GM19238 (cell line): ENCODE measurements at regions not wholly inside any gene's neighbourhood (a gene's known extent, or its start where the extent isn't known, plus 50 kb on each side); places are given as distances from the start of the nearest gene placed in this dataset.
"Not testable (repeated sequence)": the region's sequence is repeated elsewhere in the genome, so short reads cannot be mapped to it uniquely, and the experiment has no call there.

Experiments used
- DNase-seq: peaks from one replicate; pipeline ENCODE4 v3.0.0; 2011; ENCODE audit warnings: low spot score; ENCODE audit not compliant: insufficient read length

GRCh38 chr4:28015996-28016395 is 1155.4 kb downstream of the STIM2 start:
- DNase-seq = no peak

GRCh38 chr4:28038253-28038652 is 1177.6 kb downstream of the STIM2 start:
- not testable (repeated sequence) for DNase-seq

- no peak for DNase-seq
These were observed 1201.9 kb downstream of the STIM2 start for GRCh38 chr4:28062562-28062961.

DNA sequence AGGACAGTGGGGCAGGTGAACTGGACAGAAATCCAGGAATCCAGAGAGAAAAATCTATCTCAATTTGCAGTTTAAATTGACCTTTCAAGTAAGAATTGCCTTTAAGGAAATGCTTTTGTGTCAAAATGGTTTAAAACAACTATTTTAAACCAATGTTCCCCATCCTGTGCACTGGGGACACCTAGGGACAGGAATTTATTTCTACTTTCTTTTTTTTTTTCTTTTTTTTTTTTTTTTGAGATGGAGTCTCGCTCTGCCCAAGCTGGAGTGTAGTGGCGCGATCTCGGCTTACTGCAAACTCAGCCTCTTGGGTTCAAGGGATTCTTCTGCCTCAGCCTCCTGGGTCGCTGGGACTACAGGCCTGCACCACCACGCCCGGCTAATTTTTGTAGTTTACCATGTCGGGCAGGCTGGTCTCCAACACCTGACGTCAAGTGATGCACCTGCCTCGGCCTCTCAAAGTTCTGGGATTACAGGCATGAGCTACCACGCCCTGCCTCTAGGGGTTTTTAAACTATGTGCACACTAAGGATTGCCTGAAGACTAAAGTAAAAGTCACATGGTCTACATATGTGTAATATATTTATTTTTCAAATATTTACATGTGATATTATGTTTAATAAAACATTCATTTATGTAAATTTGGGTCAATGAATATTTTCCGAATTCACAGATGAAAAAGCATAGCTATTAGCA is 1213.4 kb downstream of the STIM2 start:
- no peak for DNase-seq

GRCh38 chr4:28075401-28075956 is 1214.8 kb downstream of the STIM2 start:
- no peak for DNase-seq

DNA sequence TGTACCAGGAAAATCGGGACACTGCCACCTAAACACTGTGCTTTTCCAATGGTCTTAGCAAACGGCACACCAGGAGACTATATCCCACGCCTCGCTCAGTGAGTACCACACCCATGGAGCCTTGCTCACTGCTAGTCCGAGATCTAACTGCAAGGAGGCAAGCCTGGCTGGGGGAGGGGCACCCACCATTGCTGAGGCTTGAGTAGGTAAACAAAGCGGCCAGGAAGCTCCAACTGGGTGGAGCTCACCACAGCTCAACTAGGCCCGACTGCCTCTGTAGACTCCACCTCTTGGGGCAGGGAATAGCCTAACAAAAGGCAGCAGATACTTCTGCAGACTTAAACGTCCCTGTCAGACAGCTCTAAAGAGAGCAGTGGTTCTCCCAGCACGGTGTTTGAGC is 1216.6 kb downstream of the STIM2 start:
- not testable (repeated sequence) for DNase-seq

DNA sequence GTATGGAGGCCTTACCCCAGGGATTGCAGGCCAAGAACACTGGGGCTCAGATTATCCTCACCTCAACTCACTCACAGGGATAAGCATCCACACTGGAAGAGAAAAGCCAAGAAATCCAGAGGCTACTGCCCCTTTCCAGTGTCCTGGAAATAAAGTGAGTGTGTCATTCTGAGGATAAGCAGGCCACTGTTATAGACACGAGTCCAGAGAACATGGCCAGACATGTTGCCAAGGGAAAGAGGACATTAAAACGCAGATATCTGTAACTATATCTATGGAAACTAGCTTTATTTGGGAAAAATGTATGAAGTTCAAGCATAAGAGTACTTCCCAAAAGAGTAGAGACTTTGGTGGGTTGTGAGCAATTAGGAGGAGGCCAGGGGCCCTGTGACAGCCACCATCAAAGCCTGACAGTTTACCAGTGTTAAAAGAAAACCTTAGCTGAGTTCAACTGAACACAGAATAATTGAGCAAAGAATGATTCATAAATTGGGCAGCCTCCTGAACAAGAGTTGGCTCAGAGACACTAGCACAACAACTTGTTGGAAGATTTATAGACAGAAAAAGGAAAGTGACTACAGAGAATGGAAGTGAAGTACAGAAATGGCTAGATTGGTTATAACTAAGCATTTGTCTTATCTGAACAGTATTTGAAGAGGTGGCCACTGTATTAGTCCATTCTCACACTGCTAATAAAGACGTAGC is 1222.2 kb downstream of the STIM2 start:
- no peak for DNase-seq

GRCh38 chr4:28092610-28093009 is 1232.0 kb downstream of the STIM2 start:
- no peak for DNase-seq

DNA sequence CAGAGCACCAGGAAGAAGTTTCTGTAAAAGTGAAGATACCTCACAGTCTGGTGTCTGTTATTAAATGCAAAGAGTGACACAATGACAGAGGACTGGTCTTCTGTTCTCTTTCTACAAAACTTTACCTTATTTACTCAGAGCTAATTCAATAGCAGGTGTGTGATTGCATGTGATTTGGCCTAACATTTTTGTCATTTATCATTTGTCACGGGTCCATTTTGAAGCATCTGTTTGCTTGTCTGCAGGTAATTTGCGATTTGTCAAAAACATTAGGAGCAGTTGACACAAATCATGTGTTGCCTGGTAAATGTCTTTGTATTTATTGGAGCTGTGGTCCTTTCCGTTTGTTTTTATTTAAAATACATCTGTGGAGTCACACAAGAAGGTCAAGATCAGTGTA is 1232.4 kb downstream of the STIM2 start:
- DNase-seq = no peak

DNA sequence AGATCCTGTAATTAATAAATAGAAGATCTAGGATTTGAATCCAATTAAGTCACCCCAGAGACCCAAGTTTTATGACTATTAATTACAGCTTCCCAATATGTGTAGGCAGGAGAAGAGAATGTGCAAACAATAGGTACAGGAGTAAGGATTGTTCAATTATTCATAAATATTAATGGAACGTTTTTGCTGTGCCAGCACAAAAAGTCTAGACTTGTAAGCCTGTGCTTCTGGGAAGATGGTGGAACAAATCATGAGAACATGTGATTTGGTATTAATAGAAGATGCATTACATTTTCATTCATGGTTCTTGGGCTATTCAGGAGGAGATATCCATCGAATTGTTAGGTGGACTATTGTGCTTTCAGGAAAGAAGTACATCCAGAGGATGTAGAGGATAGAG is 1240.9 kb downstream of the STIM2 start:
- DNase-seq = no peak

- no peak for DNase-seq
These were observed 1244.7 kb downstream of the STIM2 start for GRCh38 chr4:28105271-28105859.

DNA sequence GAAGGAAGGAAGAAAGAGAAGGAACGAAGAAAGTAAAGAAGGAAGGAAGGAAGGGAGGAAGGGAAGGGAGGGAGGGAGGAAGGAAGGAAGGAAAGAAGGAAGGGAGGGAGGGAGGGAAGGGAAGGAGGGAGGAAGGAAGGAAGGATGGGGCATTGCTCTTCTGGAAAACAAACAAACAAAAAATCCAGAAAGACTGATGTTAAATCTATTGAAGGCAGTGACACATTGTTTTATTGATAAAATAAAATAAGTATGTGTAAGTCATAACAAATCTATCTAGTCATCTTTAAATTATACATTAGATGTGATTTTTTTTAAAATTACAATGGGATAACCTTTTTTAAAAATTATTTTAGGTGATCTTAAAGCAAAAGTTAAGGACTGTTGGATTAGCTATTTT is 1245.5 kb downstream of the STIM2 start:
- DNase-seq = no peak

DNA sequence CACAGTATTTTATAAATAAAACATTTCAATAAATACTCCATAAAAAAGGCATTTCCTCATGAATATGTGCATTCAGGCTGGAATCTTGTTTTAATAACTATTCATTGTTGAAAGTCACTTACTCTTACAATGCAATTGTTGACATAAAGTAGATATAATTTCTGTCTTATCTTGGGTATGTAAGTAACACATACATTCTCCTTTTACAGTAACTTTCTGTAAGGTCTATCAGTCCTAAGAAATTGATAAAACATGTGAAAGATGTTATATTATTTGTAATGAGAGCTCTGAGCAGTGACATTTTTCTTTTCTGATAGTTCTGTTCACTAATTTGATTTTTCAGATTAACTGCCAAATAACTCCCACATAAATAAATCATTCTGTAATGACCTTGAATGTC is 1249.2 kb downstream of the STIM2 start:
- no peak for DNase-seq

GRCh38 chr4:28112691-28113335 is 1252.2 kb downstream of the STIM2 start:
- not testable (repeated sequence) for DNase-seq

DNA sequence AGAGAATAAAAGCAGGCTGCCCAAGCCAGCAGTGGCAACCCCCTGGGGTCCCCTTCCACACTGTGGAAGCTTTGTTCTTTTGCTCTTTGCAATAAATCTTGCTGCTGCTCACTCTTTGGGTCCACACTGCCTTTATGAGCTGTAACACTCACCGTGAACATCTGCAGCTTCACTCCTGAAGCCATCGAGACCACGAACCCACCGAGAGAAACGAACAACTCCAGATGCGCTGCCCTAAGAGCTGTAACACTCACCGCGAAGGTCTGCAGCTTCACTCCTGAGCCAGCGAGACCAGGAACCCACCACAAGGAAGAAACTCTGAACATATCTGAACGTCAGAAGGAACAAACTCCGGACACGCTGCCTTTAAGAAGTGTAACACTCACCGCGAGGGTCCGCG is 1252.9 kb downstream of the STIM2 start:
- DNase-seq = not testable (repeated sequence)

GRCh38 chr4:28116526-28117083 is 1256.0 kb downstream of the STIM2 start:
- not testable (repeated sequence) for DNase-seq

GRCh38 chr4:28117084-28117682 is 1256.5 kb downstream of the STIM2 start:
- DNase-seq = no peak

DNA sequence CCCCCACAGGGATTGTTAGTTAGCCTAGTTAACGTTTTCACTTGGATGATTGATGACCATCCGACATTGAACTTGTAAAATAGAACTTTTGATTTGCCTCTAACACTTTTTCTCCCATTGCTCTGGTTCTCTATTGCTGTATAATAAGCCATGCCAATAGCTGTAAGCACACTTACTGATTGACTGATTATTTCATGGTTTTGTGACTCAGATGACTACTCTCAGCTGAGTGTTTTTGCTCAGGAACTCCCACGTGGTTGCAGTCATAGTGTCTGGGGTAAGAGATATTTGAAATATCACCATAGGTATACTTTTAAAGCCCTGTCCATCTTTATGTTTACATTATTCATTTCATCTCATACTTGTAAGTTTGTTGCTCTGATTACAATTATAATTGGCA is 1285.5 kb downstream of the STIM2 start:
- DNase-seq = no peak

GRCh38 chr4:28148221-28148620 is 1287.6 kb downstream of the STIM2 start:
- DNase-seq = no peak

- no peak for DNase-seq
These were observed 1289.1 kb downstream of the STIM2 start for GRCh38 chr4:28149762-28150161.

GRCh38 chr4:28151314-28151713 is 1290.7 kb downstream of the STIM2 start:
- no peak for DNase-seq
